DOHH2 (cell line): ENCODE measurements at regions not wholly inside any gene's neighbourhood (a gene's known extent, or its start where the extent isn't known, plus 50 kb on each side); places are given as distances from the start of the nearest gene placed in this dataset.
"Not testable (repeated sequence)": the region's sequence is repeated elsewhere in the genome, so short reads cannot be mapped to it uniquely, and the experiment has no call there.

Experiments used
- EZH2phosphoT487 ChIP-seq: fragments of 200-600 bp; sonication (generic); IDR thresholded peaks from 2 replicates; pipeline ENCODE4 v1.6.1; 2017; ENCODE audit warnings: borderline replicate concordance, mild to moderate bottlenecking, antibody characterized with exemption, low read length, moderate library complexity, mixed read lengths
- TF ChIP-seq, protein P1 (sequence below): fragments of 200-600 bp; sonication (generic); IDR thresholded peaks from one replicate; pipeline ENCODE4 v1.5.1; 2014; ENCODE audit warnings: antibody characterized with exemption, mild to moderate bottlenecking, low read depth, low read length; ENCODE audit not compliant: poor library complexity, severe bottlenecking

DNA sequence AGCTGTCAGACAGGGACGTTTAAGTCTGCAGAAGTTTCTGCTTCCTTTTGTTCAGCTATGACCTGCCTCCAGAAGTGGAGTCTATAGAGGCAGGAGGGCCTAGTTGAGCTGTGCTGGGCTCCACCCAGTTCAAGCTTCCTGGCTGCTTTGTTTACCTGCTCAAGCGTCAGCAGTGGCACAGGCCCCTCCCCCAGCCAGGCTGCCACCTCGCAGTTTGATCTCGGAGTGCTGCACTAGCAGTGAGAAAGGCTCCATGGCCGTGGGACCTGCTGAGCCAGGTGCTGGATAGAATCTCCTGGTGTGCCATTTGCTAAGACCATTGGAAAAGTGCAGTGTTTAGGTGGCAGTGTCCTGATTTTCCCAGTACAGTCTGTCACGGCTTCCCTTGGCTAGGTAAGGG lies 887.6 kb upstream of the ADGRL4 start:
- TF ChIP-seq, protein P1, sequence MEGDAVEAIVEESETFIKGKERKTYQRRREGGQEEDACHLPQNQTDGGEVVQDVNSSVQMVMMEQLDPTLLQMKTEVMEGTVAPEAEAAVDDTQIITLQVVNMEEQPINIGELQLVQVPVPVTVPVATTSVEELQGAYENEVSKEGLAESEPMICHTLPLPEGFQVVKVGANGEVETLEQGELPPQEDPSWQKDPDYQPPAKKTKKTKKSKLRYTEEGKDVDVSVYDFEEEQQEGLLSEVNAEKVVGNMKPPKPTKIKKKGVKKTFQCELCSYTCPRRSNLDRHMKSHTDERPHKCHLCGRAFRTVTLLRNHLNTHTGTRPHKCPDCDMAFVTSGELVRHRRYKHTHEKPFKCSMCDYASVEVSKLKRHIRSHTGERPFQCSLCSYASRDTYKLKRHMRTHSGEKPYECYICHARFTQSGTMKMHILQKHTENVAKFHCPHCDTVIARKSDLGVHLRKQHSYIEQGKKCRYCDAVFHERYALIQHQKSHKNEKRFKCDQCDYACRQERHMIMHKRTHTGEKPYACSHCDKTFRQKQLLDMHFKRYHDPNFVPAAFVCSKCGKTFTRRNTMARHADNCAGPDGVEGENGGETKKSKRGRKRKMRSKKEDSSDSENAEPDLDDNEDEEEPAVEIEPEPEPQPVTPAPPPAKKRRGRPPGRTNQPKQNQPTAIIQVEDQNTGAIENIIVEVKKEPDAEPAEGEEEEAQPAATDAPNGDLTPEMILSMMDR = not testable (repeated sequence)
- TF ChIP-seq EZH2phosphoT487 = not testable (repeated sequence)
